Vagina (tissue), 2 donors: ENCODE measurements at regions not wholly inside any gene's neighbourhood (a gene's known extent, or its start where the extent isn't known, plus 50 kb on each side); places are given as distances from the start of the nearest gene placed in this dataset.

Experiments
- DNase-seq, 2 donors: peaks; one replicate each; pipeline ENCODE4 v3.0.0-alpha.2; 2017; ENCODE audit errors: extremely low spot score in 2 of 2
- H3K27ac ChIP-seq: fragments of 200-600 bp; sonication (generic); one replicate; pipeline ENCODE4 v1.5.1; 2019
- H3K27me3 ChIP-seq: fragments of 200-600 bp; sonication (generic); one replicate; pipeline ENCODE4 v1.5.1; 2019
- H3K36me3 ChIP-seq, 2 donors: fragments of 200-600 bp; sonication (generic); one replicate each; pipeline ENCODE4 v1.5.1; 2017 to 2019
- H3K4me1 ChIP-seq: fragments of 200-600 bp; sonication (generic); one replicate; pipeline ENCODE4 v1.5.1; 2019
- H3K4me3 ChIP-seq, 2 donors: fragments of 200-600 bp; sonication (generic); 1 replicate in 1 of 2; 2 replicates in 1 of 2; pipeline ENCODE4 v1.5.1; 2016 to 2019
- H3K9me3 ChIP-seq: fragments of 200-600 bp; sonication (generic); one replicate; pipeline ENCODE4 v1.5.1; 2019
- CTCF ChIP-seq, 3 experiments: fragments of 450-650 bp in 2 of 3; fragments of 200-600 bp in 1 of 3; sonication (generic) in 1 of 3; IDR thresholded peaks; one replicate each; pipeline ENCODE4 v1.5.1; 2017 to 2019; ENCODE audit warnings: antibody characterized with exemption in 3 of 3, mild to moderate bottlenecking in 2 of 3, moderate library complexity in 2 of 3
- POLR2A ChIP-seq, 2 donors: fragments of 450-650 bp; IDR thresholded peaks; one replicate each; pipeline ENCODE4 v1.6.1; 2017; ENCODE audit warnings: antibody characterized with exemption in 2 of 2, mild to moderate bottlenecking in 2 of 2, moderate library complexity in 2 of 2
- POLR2AphosphoS5 ChIP-seq, 2 donors: sonication (generic); formaldehyde crosslinking; IDR thresholded peaks; one replicate each; pipeline ENCODE4 v1.9.0; 2017; ENCODE audit warnings: antibody characterized with exemption in 2 of 2, mild to moderate bottlenecking in 2 of 2, low read depth in 1 of 2; ENCODE audit not compliant: insufficient read depth in 1 of 2
- intact Hi-C: fragments of 100-400 bp; cut with DNase I; formaldehyde crosslinking; loops from one replicate; pipeline ENCODE4 v1.15.1; 2023

GRCh38 chr6:137351890-137352289, 132.7 kb upstream of the IFNGR1 start:
- no peaks in the 10 kb centered on the region for H3K36me3 ChIP-seq
- H3K4me1 ChIP-seq = no peaks in the 10 kb centered on the region
- H3K27ac ChIP-seq = no peak overlapping the region
- H3K4me3 ChIP-seq = no peak overlapping the region
- DNase-seq = no peak
- TF ChIP-seq POLR2AphosphoS5 (IDR thresholded peaks at IDR 0.05; ENCODE audit: insufficient read depth in 1 of 2, low read depth in 1 of 2) (no peak), CTCF (IDR thresholded peaks at IDR 0.05) (no peak), POLR2A (IDR thresholded peaks at IDR 0.05) (no peak)
- H3K9me3 ChIP-seq = no peaks in the 10 kb centered on the region
- H3K27me3 ChIP-seq = no peaks in the 10 kb centered on the region
- intact Hi-C loops = no loop called here

GRCh38 chr6:137350857-137351256, 131.7 kb upstream of the IFNGR1 start:
- H3K4me1 ChIP-seq = no peaks in the 10 kb centered on the region
- H3K36me3 ChIP-seq = no peaks in the 10 kb centered on the region
- no peak for TF ChIP-seq CTCF (IDR thresholded peaks at IDR 0.05)
- no peak for TF ChIP-seq POLR2A (IDR thresholded peaks at IDR 0.05)
- TF ChIP-seq POLR2AphosphoS5 (IDR thresholded peaks at IDR 0.05; ENCODE audit: insufficient read depth in 1 of 2, low read depth in 1 of 2) = no peak
- intact Hi-C loops = no loop called here
- H3K27ac ChIP-seq = no peak overlapping the region
- DNase-seq = no peak
- no peaks in the 10 kb centered on the region for H3K27me3 ChIP-seq
- H3K9me3 ChIP-seq = no peaks in the 10 kb centered on the region
- H3K4me3 ChIP-seq = no peak overlapping the region

DNA sequence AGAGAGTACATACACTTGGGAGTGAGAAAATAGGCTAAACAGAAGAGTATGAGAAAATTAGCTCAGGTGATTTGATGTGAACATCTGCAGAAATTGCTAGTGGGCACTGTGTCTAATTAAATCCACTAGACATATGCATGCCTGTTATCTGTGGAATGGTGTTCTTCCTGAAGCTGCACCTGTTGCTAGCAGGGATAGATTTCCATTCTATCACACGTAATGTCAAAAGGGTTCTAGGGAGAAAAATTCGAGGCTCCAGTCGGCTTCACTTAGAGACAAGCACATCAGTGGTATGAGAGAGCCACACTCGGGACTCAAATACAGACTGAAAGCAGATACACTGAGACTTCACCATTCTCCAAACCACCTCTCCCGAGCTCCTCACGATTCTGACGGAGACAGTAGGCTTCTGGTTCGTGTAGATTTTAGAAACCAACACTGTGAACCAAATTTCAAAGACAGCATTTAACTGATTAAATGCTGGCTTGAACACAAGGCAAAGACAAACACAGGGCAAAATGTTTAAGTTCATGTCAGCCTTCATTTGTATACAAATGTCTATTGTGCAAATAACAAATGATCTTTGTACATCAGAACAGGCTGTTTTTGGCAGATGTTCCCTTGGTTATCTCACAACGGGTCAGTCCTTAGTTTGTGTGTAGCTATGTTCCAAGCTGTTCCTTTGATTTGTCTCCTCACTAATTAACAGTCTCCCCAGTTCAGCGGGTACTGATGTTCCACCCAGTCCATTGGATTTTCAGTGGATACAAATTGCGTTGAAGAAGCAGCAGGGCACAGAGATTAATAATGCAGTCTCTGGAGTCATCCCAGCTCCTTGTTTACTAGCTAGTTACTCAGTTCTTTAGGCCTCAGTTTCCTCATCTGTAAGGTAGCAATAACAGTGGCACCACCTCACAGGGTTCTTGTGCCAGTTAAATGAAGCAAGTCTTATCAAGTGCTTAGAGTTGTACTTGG, 131.0 kb upstream of the IFNGR1 start:
- intact Hi-C loops = no loop called here
- H3K9me3 ChIP-seq = no peaks in the 10 kb centered on the region
- no peak for DNase-seq
- no peaks in the 10 kb centered on the region for H3K4me1 ChIP-seq
- H3K27me3 ChIP-seq = no peaks in the 10 kb centered on the region
- TF ChIP-seq POLR2A (IDR thresholded peaks at IDR 0.05) = no peak
- TF ChIP-seq POLR2AphosphoS5 (IDR thresholded peaks at IDR 0.05; ENCODE audit: insufficient read depth in 1 of 2, low read depth in 1 of 2) = no peak
- no peak for TF ChIP-seq CTCF (IDR thresholded peaks at IDR 0.05)
- H3K27ac ChIP-seq = no peak overlapping the region
- H3K4me3 ChIP-seq = no peak overlapping the region
- no peaks in the 10 kb centered on the region for H3K36me3 ChIP-seq

DNA sequence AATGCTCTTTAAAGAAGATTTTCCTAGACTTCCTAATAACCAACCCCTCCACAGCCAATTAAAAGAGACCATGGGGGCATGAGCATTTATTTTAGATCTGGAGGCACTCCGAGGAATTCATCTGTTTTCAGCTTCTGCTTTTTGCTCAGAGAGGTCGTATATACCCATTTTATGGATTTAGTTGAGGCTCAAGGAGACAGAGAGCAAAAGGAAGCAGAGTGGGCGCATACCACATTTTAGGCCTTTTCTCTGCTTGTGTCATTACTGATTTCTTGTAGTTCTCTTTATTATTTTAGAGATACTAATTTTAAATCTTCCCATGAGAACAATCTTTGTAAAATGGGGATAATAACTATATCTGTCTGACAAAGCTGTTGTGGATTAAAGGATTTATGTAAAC, 129.6 kb upstream of the IFNGR1 start:
- Histone ChIP-seq H3K36me3 (no peaks in the 10 kb centered on the region), H3K4me1 (no peaks in the 10 kb centered on the region), H3K4me3 (no peak overlapping the region), H3K27me3 (no peaks in the 10 kb centered on the region), H3K27ac (no peak overlapping the region), H3K9me3 (no peaks in the 10 kb centered on the region)
- intact Hi-C loops = no loop called here
- no peak for DNase-seq
- TF ChIP-seq POLR2A (IDR thresholded peaks at IDR 0.05) (no peak), POLR2AphosphoS5 (IDR thresholded peaks at IDR 0.05; ENCODE audit: insufficient read depth in 1 of 2, low read depth in 1 of 2) (no peak), CTCF (IDR thresholded peaks at IDR 0.05) (no peak)

- Histone ChIP-seq H3K9me3 (no peaks in the 10 kb centered on the region), H3K4me3 (no peak overlapping the region), H3K27ac (no peak overlapping the region), H3K4me1 (peaks cover 9% of the 10 kb centered on the region), H3K36me3 (no peaks in the 10 kb centered on the region), H3K27me3 (no peaks in the 10 kb centered on the region)
- TF ChIP-seq POLR2AphosphoS5 (IDR thresholded peaks at IDR 0.05; ENCODE audit: insufficient read depth in 1 of 2, low read depth in 1 of 2) (no peak), POLR2A (IDR thresholded peaks at IDR 0.05) (no peak), CTCF (IDR thresholded peaks at IDR 0.05) (no peak)
- DNase-seq = no peak
- intact Hi-C loops = no loop called here
These were observed 124.1 kb upstream of the IFNGR1 start for GRCh38 chr6:137343241-137343640.
